Natural killer cell (primary cell): ENCODE measurements at regions not wholly inside any gene's neighbourhood (a gene's known extent, or its start where the extent isn't known, plus 50 kb on each side); places are given as distances from the start of the nearest gene placed in this dataset.

Experiments used
- ATAC-seq, 3 donors: fragments of 150-1000 bp in 2 of 3; fragments of 200-7000 bp in 1 of 3; cut with Tn5 transposase; 1 replicate in 1 of 3; 2 replicates in 2 of 3; pipeline ENCODE4 v1.10.0; 2021; ENCODE audit warnings: mild to moderate bottlenecking in 2 of 3, moderate library complexity in 2 of 3
- DNase-seq, 2 donors: peaks; one replicate each; pipeline versions ENCODE4 v3.0.0 to v3.0.0-alpha.2; 2013 to 2021; ENCODE audit warnings: mixed read lengths in 1 of 2
- H3K27ac ChIP-seq: one replicate; pipeline ENCODE4 v1.5.1; 2013; ENCODE audit warnings: mild to moderate bottlenecking, low read length
- H3K27me3 ChIP-seq: one replicate; pipeline ENCODE4 v1.6.1; 2013; ENCODE audit warnings: low read length; ENCODE audit not compliant: control insufficient read depth, insufficient read depth
- H3K36me3 ChIP-seq: one replicate; pipeline ENCODE4 v1.6.1; 2013; ENCODE audit warnings: low read length; ENCODE audit not compliant: control insufficient read depth, insufficient read depth
- H3K4me1 ChIP-seq: one replicate; pipeline ENCODE4 v1.6.1; 2013; ENCODE audit warnings: low read length; ENCODE audit not compliant: control insufficient read depth, insufficient read depth
- H3K4me3 ChIP-seq: one replicate; pipeline ENCODE4 v1.5.1; 2013; ENCODE audit warnings: low read length
- H3K9me3 ChIP-seq: one replicate; pipeline ENCODE4 v1.6.1; 2013; ENCODE audit warnings: low read length; ENCODE audit not compliant: control insufficient read depth, insufficient read depth
- H3K27ac Mint-ChIP-seq, 2 donors: one replicate each; pipeline ENCODE4 v1.8.0; 2022; ENCODE audit warnings: mild to moderate bottlenecking in 2 of 2, mixed read lengths in 2 of 2, moderate library complexity in 1 of 2
- H3K27me3 Mint-ChIP-seq, 2 donors: one replicate each; pipeline ENCODE4 v1.8.0; 2022; ENCODE audit warnings: low read depth in 2 of 2, mixed read lengths in 2 of 2
- H3K36me3 Mint-ChIP-seq: one replicate; pipeline ENCODE4 v1.8.0; 2022; ENCODE audit warnings: mixed read lengths
- H3K4me1 Mint-ChIP-seq, 2 donors: one replicate each; pipeline ENCODE4 v1.8.0; 2022; ENCODE audit warnings: mixed read lengths in 2 of 2
- H3K4me3 Mint-ChIP-seq: one replicate; pipeline ENCODE4 v1.8.0; 2022; ENCODE audit warnings: mild to moderate bottlenecking, moderate library complexity, mixed read lengths
- H3K9me3 Mint-ChIP-seq, 2 donors: one replicate each; pipeline ENCODE4 v1.8.0; 2022; ENCODE audit warnings: mixed read lengths in 2 of 2
- CTCF ChIP-seq: fragments of 200-600 bp; IDR thresholded peaks from one replicate; pipeline ENCODE4 v1.8.0; 2022; ENCODE audit warnings: antibody characterized with exemption
- WGBS: methylation state at CpG from one replicate; pipeline ENCODE4 v1.1.7; 2013; ENCODE audit warnings: missing lambda C conversion rate; ENCODE audit not compliant: insufficient coverage; 5-methylcytosine and 5-hydroxymethylcytosine counted together
- intact Hi-C: fragments of 100-400 bp; cut with micrococcal nuclease; formaldehyde crosslinking; loops from one replicate; pipeline ENCODE4 v1.14.2; 2022

GRCh38 chr3:164332831-164333802, 745.2 kb downstream of the SI start:
- Histone ChIP-seq H3K4me1 (no peaks in the 10 kb centered on the region), H3K4me3 (no peak overlapping the region), H3K27me3 (no peaks in the 10 kb centered on the region), H3K36me3 (no peaks in the 10 kb centered on the region), H3K9me3 (peaks cover 3% of the 10 kb centered on the region), H3K27ac (no peak overlapping the region)
- 60% methylated on average over 7 of the region's 10 CpGs for WGBS
- Mint-ChIP-seq H3K27ac (no peak overlapping the region), H3K36me3 (peaks cover 8% of the 10 kb centered on the region), H3K4me1 (no peaks in the 10 kb centered on the region), H3K9me3 (peaks cover 6 to 11% of the 10 kb centered on the region in 2 donors), H3K27me3 (no peaks in the 10 kb centered on the region), H3K4me3 (no peak overlapping the region)
- no peak for TF ChIP-seq CTCF
- no peak for ATAC-seq
- DNase-seq = no peak
- intact Hi-C loops = no loop called here

GRCh38 chr3:164326714-164327113, 751.6 kb downstream of the SI start:
- no peak overlapping the region for H3K4me3 ChIP-seq
- H3K27me3 ChIP-seq = no peaks in the 10 kb centered on the region
- Mint-ChIP-seq H3K4me3 (no peak overlapping the region), H3K4me1 (no peaks in the 10 kb centered on the region), H3K36me3 (no peaks in the 10 kb centered on the region), H3K27me3 (no peaks in the 10 kb centered on the region), H3K27ac (no peak overlapping the region), H3K9me3 (peaks cover 3 to 8% of the 10 kb centered on the region in 2 donors)
- H3K36me3 ChIP-seq = no peaks in the 10 kb centered on the region
- intact Hi-C loops = no loop called here
- no peak for TF ChIP-seq CTCF
- H3K4me1 ChIP-seq = no peaks in the 10 kb centered on the region
- H3K27ac ChIP-seq = no peak overlapping the region
- no peak for ATAC-seq
- DNase-seq = no peak
- H3K9me3 ChIP-seq = peaks cover 3% of the 10 kb centered on the region

DNA sequence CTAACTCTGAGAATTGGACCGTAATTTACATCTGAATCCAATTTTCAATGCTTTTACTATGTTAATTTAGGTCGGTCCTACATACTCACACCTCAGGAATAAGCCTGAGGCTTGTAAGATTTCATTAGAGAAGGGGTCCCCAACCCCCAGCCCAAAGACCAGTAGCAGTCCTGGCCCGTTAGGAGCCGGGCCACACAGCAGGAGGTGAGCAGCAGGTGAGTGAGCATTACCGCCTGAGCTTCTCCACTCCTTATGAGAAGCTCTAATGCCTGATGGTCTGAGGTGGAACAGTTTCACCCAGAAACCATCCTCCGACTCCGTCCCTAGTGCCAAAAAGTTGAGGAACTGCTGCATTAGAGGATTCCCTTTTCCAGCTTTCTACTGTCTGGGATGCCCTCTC, 757.3 kb downstream of the SI start:
- Histone ChIP-seq H3K27me3 (no peaks in the 10 kb centered on the region), H3K4me1 (no peaks in the 10 kb centered on the region), H3K4me3 (no peak overlapping the region), H3K36me3 (no peaks in the 10 kb centered on the region), H3K9me3 (no peaks in the 10 kb centered on the region), H3K27ac (no peak overlapping the region)
- DNase-seq = no peak
- H3K27ac Mint-ChIP-seq = no peak overlapping the region
- WGBS = 60% methylated on average over 7 of the region's 7 CpGs
- no peak overlapping the region for H3K4me3 Mint-ChIP-seq
- H3K27me3 Mint-ChIP-seq = no peaks in the 10 kb centered on the region
- TF ChIP-seq CTCF = no peak
- no peaks in the 10 kb centered on the region for H3K36me3 Mint-ChIP-seq
- no peak for ATAC-seq
- intact Hi-C loops = no loop called here
- H3K4me1 Mint-ChIP-seq = no peaks in the 10 kb centered on the region
- H3K9me3 Mint-ChIP-seq = peaks cover 4 to 6% of the 10 kb centered on the region in 2 donors

DNA sequence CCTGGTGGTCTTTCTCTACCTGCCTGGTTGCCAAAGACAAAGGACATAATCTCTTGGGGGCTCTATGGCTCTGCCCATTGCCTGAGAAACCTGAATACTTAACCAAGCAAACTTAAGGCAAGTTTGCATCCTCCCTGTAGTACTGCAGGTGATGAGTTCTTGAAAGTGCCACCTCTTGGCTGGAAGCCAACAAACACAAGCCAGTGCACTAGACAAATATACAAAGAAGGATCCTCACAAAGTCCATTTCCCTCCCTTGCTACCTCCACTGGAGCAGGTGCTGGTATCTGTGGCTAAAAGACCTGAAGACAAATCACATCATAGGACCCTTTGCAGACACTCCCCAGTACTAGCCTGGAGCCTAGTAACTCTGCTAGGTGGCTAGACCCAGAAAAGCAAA, 772.3 kb downstream of the SI start:
- Histone ChIP-seq H3K4me3 (no peak overlapping the region), H3K4me1 (no peaks in the 10 kb centered on the region), H3K36me3 (no peaks in the 10 kb centered on the region), H3K27me3 (no peaks in the 10 kb centered on the region), H3K27ac (no peak overlapping the region), H3K9me3 (peaks cover 20% of the 10 kb centered on the region)
- TF ChIP-seq CTCF = no peak
- no peaks in the 10 kb centered on the region for H3K4me1 Mint-ChIP-seq
- H3K9me3 Mint-ChIP-seq = peaks cover 11 to 14% of the 10 kb centered on the region in 2 donors
- no peak overlapping the region for H3K27ac Mint-ChIP-seq
- H3K36me3 Mint-ChIP-seq = peaks cover 8% of the 10 kb centered on the region
- H3K27me3 Mint-ChIP-seq = no peaks in the 10 kb centered on the region
- no peak overlapping the region for H3K4me3 Mint-ChIP-seq
- ATAC-seq = no peak
- DNase-seq = no peak
- intact Hi-C loops = no loop called here
